ENCODE measurements at regions not wholly inside any gene's neighbourhood (a gene's known extent, or its start where the extent isn't known, plus 50 kb on each side); places are given as distances from the start of the nearest gene placed in this dataset.

DNA sequence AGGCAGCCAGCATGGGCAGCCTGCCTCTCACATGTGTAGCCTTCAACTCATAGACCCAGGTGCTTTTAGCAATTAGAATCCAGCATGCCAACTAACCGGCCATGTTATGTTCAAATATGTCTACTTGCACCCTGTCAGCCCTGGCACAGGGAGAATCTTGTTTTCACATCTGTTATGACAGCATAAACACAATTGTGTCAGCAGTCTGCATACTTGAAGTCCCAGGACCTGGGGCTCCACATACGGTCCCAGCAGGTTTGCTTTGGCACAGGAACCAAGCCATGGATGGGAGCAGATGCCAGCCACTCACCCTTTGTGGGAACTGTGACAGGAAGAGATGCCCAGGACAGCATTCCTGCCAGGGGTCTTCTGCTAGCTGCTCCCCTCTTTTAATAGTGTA is 67.2 kb upstream of the SYNDIG1 start:
- DNase-seq (ENCODE audit: low spot score): no peak
- Histone ChIP-seq H3K9me3 (no peaks in the 10 kb centered on the region), H3K4me1 (replicated peaks) (no peaks in the 10 kb centered on the region), H3K27ac (no peak overlapping the region), H3K36me3 (no peaks in the 10 kb centered on the region), H3K4me3 (no peak overlapping the region), H3K27me3 (replicated peaks; ENCODE audit: insufficient read depth) (no peaks in the 10 kb centered on the region)
- TF ChIP-seq POLR2AphosphoS5 (IDR thresholded peaks at IDR 0.05): no peak
- TF ChIP-seq, protein P1, sequence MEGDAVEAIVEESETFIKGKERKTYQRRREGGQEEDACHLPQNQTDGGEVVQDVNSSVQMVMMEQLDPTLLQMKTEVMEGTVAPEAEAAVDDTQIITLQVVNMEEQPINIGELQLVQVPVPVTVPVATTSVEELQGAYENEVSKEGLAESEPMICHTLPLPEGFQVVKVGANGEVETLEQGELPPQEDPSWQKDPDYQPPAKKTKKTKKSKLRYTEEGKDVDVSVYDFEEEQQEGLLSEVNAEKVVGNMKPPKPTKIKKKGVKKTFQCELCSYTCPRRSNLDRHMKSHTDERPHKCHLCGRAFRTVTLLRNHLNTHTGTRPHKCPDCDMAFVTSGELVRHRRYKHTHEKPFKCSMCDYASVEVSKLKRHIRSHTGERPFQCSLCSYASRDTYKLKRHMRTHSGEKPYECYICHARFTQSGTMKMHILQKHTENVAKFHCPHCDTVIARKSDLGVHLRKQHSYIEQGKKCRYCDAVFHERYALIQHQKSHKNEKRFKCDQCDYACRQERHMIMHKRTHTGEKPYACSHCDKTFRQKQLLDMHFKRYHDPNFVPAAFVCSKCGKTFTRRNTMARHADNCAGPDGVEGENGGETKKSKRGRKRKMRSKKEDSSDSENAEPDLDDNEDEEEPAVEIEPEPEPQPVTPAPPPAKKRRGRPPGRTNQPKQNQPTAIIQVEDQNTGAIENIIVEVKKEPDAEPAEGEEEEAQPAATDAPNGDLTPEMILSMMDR (IDR thresholded peaks at IDR 0.05): no peak
- TF ChIP-seq POLR2A (IDR thresholded peaks at IDR 0.05): no peak
- intact Hi-C loops (cut with DNase I): no loop called here
- 36% methylated on average over 2 of the region's 2 CpGs for WGBS

DNA sequence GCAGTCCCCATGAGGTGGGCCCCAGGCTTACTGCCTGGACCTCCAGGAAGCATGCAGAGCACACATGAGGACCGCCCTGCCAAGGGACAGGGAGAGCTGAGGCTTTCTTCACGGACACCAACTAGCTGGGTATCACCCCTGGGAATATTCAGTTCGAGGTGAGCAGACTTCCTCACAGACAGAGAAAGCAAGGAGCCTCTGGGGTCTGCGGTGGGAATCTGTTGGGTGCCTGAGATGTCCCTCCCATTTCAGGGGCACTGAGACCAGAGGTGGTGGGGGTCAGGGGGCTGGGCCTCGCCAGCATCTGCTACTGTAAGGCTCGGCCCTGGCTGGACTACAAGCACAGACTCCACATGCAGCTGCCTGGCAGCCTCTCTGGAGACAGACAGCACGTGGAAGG is 74.3 kb upstream of the SYNDIG1 start:
- no peaks in the 10 kb centered on the region for H3K9me3 ChIP-seq
- H3K27me3 ChIP-seq (replicated peaks; ENCODE audit: insufficient read depth): no peaks in the 10 kb centered on the region
- no peak for DNase-seq (ENCODE audit: low spot score)
- no peak overlapping the region for H3K27ac ChIP-seq
- H3K4me3 ChIP-seq: no peak overlapping the region
- no peaks in the 10 kb centered on the region for H3K4me1 ChIP-seq (replicated peaks)
- H3K36me3 ChIP-seq: no peaks in the 10 kb centered on the region
- intact Hi-C loops (cut with DNase I): no loop called here
- 78% methylated on average over 7 of the region's 7 CpGs for WGBS
- no peak for TF ChIP-seq POLR2AphosphoS5 (IDR thresholded peaks at IDR 0.05)

DNA sequence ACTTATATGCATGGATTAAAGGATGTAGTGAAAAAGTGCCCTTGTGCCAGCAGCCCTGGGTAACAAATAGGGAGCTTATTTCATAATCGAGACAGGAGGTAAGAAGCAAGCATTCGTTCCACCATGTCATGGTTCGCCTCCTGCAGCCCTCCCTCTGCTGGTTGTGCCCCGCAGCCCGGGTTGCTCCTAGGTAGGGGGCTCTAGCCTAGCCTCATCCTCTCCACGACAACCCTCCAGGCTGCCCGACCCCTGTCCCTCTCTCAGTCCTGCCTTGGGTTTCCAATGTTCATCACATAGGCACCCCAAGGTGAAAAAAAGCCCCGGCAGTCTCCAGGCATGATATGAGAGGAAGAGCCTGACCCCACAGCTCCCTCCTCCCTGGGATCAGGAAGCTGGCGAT is 75.5 kb upstream of the SYNDIG1 start:
- Histone ChIP-seq H3K4me3 (no peak overlapping the region), H3K9me3 (no peaks in the 10 kb centered on the region), H3K36me3 (no peaks in the 10 kb centered on the region), H3K27ac (no peak overlapping the region), H3K4me1 (replicated peaks) (no peaks in the 10 kb centered on the region), H3K27me3 (replicated peaks; ENCODE audit: insufficient read depth) (no peaks in the 10 kb centered on the region)
- no peak for DNase-seq (ENCODE audit: low spot score)
- 61% methylated on average over 9 of the region's 9 CpGs for WGBS
- intact Hi-C loops (cut with DNase I): no loop called here
- TF ChIP-seq POLR2AphosphoS5 (IDR thresholded peaks at IDR 0.05) (no peak), POLR2A (IDR thresholded peaks at IDR 0.05) (no peak)
- TF ChIP-seq, protein P1 (IDR thresholded peaks at IDR 0.05): no peak

DNA sequence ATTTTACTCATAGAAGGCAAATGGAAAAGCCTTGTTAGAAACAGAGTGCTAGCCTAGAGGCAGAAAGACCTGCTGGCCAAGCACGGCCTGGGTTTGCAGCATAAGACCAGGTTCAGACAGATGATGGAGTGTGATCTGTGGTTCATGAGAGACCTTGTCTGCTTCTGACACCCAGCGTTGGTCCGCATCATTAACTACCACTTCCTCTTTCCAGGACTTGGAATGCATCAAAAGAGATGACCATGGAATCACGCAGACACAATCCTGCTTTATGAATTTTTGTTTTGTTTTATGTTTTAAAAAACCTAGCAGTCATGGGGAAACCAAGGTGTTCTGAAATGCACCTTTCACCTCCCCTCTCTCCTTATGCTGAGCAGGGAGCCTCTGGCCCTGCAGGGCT is 76.8 kb upstream of the SYNDIG1 start:
- no peak overlapping the region for H3K27ac ChIP-seq
- WGBS: 85% methylated on average over 4 of the region's 4 CpGs
- H3K27me3 ChIP-seq (replicated peaks; ENCODE audit: insufficient read depth): no peaks in the 10 kb centered on the region
- intact Hi-C loops (cut with DNase I): no loop called here
- DNase-seq (ENCODE audit: low spot score): no peak
- H3K4me3 ChIP-seq: no peak overlapping the region
- H3K4me1 ChIP-seq (replicated peaks): no peaks in the 10 kb centered on the region
- H3K9me3 ChIP-seq: no peaks in the 10 kb centered on the region
- TF ChIP-seq POLR2AphosphoS5 (IDR thresholded peaks at IDR 0.05) (no peak), POLR2A (IDR thresholded peaks at IDR 0.05) (no peak)
- TF ChIP-seq, protein P1 (IDR thresholded peaks at IDR 0.05): no peak
- H3K36me3 ChIP-seq: no peaks in the 10 kb centered on the region

DNA sequence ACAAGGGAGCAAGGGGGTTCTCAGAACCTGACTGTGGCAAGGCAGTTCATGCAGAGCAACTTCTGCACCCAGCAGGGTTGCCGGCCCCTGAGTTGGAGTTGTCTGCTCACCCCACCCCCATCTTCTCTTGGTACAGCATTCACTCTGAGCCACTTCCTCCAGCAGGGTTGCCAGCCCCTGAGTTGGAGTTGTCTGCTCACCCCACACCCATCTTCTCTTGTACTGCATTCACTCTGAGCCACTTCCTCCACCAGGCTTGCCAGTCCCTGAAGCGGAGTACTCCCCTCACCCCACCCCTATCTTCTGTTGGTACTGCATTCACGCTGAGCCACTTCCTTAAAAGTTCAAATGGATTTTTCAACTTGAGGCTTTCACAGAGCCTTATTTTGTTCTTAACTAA is 79.7 kb upstream of the SYNDIG1 start:
- Histone ChIP-seq H3K27me3 (replicated peaks; ENCODE audit: insufficient read depth) (no peaks in the 10 kb centered on the region), H3K36me3 (no peaks in the 10 kb centered on the region), H3K4me3 (no peak overlapping the region), H3K9me3 (no peaks in the 10 kb centered on the region), H3K27ac (no peak overlapping the region), H3K4me1 (replicated peaks) (no peaks in the 10 kb centered on the region)
- no peak for DNase-seq (ENCODE audit: low spot score)
- WGBS: 72% methylated on average over 3 of the region's 3 CpGs
- TF ChIP-seq POLR2AphosphoS5 (IDR thresholded peaks at IDR 0.05) (no peak), POLR2A (IDR thresholded peaks at IDR 0.05) (no peak)
- TF ChIP-seq, protein P1 (IDR thresholded peaks at IDR 0.05): no peak
- intact Hi-C loops (cut with DNase I): no loop called here

All from prostate gland (tissue), 2 donors.